GM20431 (cell line): ENCODE measurements at regions not wholly inside any gene's neighbourhood (a gene's known extent, or its start where the extent isn't known, plus 50 kb on each side); places are given as distances from the start of the nearest gene placed in this dataset.
"Not testable (repeated sequence)": the region's sequence is repeated elsewhere in the genome, so short reads cannot be mapped to it uniquely, and the experiment has no call there.

Source experiments
- in situ Hi-C: fragments of 300-500 bp; cut with MseI, MboI; formaldehyde crosslinking; loops from one replicate; pipeline ENCODE4 v1.15.0; 2020; ENCODE audit warnings: low sequenced_read_pairs; ENCODE audit not compliant: unreplicated experiment

GRCh38 chr3:71991046-71991445 lies 206.1 kb upstream of the PROK2 start:
- in situ Hi-C loops, result no loop called here

- in situ Hi-C loops, result no loop called here
These were observed 205.6 kb upstream of the PROK2 start for GRCh38 chr3:71990545-71990944.

DNA sequence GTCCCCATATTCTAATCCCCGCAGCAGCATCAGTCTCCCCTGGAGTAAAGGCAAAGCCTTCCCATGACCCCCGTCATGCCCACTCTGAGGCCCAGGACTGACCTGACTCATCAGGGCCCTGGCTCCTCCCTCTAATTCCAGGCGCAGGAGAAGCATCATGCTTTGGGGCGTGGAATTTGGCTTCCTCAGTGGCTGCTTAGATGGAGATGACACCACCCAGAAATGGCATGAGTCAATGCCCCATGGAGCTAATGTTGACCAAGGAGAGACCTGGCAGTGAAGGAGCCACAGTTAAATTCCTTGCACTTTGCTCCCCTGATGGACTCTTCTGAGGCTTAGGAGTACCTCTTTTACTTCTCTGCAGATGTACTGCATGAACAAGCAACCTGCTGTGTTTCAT lies 204.2 kb upstream of the PROK2 start:
- in situ Hi-C loops, result no loop called here

DNA sequence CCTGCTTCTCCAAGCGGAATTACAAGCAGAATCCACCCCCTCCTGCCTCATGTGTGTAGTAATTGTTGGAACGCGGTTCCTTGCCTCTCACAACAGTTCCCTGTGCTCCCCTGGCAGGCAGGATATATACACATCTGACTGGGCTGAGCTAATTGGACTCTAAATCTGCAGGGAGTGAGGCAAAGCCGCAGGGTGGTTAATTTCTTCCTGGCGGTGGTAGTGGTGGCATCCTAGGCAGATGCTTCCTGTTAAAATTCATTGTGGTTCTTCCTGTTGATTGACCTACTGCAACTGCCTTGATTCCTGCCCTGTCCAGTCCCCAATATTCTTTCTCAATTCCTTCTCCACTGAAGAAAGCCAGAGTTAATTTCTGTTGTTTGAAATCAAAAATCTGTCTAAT lies 202.9 kb upstream of the PROK2 start:
- in situ Hi-C loops, result no loop called here

- in situ Hi-C loops, result no loop called here
These were observed 202.3 kb upstream of the PROK2 start for GRCh38 chr3:71987089-71987735.

GRCh38 chr3:71986606-71987005 lies 201.7 kb upstream of the PROK2 start:
- in situ Hi-C loops, result no loop called here

DNA sequence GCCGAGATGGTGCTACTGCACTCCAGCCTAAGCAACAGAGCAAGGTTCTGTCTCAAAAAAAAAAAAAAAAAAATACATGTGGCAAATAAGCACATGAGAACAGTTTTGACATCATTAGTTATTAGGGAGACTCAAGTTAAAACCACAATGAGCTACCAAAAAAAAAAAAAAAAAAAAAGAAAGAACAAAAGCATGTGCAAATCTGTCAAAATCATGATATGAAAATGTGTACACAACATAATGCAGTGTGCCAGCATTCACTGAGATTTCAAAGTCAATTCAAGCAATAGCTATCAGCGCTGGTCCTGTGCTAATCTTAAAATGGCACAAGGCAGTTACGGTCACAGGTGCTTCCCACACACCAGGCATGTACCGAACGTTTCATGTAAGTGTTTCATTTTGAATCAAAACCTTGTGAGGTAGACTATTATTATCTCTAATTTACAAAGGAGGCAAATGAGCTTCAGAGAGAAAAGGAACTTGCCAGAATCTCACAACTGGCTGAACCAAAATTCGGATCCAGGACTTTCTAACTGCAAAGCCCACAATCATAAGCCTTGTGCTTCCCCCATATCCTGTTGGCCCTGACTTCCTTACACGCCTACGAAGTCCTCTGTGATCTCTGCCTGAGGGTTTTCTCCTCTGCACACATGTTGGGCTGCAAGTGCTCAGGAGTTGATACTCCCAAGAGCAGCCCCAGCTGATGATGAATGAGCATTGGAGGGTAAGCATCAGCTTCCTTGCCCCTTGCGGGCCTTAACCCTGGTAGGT lies 200.1 kb upstream of the PROK2 start:
- in situ Hi-C loops, result no loop called here

DNA sequence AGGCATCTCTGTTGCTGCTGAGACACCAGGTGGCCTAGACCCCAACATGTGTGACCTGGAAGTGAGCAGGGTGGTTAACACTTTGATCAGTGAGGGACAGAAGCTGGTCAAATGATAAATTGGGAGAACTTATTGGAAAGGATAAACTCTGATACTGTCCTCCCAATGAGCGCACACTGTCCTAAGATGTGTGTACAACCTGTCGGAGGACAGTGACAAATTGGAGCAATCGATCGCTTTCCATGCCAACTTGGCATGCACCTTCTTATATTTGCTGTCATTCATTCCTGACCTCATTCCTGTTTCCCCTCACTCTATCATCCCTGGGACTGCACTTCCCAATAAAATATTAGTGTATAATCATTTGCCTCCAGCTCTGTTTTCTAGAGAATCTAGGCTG lies 198.7 kb upstream of the PROK2 start:
- in situ Hi-C loops, result no loop called here

DNA sequence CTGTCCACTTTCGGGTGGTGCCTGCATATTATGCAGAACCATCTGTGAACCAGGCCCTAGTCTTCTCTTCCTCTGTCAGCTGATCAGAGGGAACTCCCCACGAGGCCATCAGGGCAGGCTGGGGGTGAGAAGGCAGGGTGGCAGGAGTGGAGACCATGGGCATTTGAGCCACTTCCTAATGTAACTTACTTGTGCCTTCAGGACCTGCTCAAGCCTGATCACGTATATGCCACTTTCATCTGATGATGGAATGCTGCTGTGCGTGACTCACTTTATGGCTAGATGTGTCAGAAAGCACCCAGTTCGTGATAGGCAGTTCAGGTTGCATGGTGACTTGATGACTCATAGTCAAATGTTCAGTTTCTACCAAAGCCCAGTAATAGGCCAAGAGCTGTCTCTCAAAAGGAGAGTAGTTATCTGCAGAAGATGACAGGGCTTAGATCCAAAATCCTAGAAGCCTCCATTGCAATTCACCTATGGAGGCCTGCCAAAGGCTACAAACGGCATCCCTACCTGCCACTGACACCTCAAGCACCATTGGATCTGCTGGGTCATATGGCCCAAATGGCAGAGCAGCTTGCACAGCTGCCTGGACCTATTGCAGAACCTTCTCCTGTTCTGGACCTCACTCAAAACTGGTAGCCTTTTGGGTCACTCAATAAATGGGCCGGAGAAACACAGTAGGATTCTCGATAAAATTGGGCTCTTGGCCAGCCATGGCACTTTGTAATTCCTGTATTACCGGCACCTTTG lies 197.7 kb upstream of the PROK2 start:
- in situ Hi-C loops, result not testable (repeated sequence)

DNA sequence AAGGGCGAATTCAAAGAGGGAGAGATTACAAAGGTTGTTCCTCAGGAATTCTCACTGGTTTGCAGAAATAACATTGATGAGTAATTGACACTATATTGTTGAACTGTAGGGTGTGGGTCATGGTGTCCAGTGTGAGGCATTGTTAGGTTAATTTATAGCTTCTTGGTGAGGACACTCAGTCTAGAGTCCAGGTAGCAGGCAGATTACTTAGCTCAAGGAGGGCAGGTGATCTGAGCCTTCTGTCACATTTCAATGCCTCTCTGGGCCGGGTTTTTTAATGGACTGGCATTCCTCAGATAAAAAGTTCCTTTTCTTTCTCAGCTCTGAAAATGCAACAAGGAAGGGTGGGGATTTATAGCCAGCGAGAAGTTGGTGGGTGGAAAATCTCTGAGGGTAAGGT lies 194.2 kb upstream of the PROK2 start:
- in situ Hi-C loops, result no loop called here

DNA sequence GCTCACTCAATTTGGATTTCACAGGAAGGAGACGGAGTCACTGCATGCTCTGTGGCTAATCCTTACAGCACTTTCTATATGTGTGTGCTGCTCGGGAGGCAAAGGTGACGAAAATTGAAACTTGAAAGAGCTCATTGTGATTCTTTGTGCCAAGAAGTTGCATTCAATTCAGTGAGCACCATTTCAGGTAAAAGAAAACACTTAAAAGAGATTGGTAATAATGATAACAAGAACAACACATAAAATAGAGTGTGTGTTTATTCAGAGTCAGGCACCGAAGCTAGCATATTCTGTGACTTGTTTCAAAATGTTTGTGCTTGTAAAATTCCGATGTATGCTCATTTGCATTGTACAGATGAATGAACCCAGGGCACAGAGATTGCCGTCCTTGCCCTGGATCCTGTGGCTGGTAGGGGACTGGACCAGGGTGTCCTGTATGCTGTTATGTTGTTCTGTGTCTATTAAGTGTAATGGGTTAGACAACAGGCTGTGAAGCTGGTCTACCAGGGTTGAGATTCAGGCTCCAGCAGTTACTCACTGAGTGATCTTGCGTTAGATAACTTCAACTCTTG lies 193.3 kb upstream of the PROK2 start:
- in situ Hi-C loops, result no loop called here

DNA sequence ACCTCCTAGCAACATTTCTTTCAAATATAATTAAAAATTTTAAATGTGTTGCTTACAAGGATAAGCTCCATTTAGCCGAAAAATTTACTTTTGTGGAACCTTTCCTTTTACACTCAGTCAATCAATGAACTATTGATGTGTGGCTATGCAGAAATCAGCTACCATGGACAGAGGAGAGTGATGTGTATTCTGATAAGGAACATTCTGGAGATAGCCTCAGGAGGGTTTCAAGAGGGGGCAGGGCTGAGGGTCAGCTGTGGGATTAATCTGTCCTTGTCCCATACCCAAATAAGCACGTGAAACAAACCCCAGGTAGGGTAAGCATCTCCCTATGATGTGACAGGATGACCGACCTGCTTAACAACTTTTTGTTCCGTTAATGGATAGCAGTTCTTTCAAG lies 192.6 kb upstream of the PROK2 start:
- in situ Hi-C loops, result no loop called here

DNA sequence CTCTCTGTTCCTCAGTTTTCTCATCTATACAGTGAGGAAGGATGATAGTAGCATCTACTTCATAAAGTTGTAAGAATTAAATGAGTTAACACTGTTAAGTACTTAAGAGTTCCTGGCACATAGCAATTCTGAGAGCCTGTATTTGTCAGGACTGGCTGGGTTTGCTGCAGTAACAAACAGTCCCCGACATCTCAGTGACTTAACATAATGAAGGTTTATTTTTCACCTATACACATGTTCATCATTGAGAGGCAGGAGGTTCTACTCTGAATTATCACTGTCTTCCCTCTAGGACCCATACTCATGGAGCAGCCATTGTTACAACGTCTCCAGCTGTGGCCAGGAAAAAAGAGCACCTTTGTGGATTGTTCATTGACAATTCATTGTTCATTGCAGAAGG lies 190.6 kb upstream of the PROK2 start:
- in situ Hi-C loops, result no loop called here

GRCh38 chr3:71974786-71975185 lies 189.8 kb upstream of the PROK2 start:
- in situ Hi-C loops, result no loop called here

DNA sequence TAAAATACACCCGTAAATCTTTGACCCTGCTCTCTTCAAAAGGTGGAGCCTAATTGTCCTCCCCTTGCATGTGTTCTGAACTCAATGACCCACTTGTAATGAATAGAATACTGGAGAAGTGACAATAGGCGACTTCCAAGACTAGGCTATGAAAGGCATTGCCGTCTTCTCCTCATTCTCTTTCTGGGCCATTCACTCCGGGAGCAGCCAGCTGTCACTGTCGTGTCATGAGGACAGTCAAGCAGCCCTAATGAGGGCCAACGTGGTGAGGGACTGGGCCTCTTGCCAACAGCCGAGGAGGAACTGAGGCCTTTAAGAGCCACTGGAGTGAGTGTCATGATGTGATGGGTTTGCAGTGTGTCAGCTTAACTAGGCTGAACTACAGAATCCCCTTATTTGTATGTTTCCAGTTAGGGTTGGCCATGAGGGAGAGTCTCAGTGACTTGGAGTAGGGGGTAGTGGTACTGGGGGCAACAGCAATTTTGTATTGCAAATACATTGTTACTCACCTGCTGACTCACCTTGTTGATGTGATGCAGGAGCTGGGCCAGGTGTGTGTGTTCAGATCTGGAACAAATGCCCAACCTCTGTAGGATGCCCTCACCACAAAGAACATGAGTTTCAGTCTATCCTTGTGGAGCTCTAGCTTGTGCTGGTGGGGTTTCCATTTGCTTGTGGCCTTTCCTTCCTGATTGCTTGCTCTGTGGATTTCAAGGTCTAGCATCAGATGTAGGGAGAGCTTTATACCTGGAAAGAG lies 188.5 kb upstream of the PROK2 start:
- in situ Hi-C loops, result no loop called here

DNA sequence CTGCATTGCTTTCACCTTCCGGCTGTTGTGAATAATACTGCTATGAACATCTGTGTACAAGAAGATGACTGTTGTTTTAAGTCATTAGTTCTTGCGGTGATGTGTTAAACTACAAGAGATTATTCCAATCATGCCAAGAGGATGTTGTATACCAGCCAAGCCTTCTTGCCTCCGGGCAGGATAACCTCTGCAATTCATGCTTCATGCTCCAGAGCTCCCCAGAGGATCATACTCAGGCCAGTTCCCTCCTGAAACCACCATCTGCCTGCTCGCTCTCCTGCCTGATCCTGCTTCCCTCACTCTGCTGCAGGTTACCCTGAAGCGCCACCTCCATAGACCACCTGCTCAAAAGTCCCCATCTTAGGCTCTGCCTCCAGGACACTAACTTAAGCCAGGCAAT lies 187.1 kb upstream of the PROK2 start:
- in situ Hi-C loops, result no loop called here

GRCh38 chr3:71968544-71968943 lies 183.6 kb upstream of the PROK2 start:
- in situ Hi-C loops, result no loop called here

- in situ Hi-C loops, result no loop called here
These were observed 181.2 kb upstream of the PROK2 start for GRCh38 chr3:71966185-71966584.

DNA sequence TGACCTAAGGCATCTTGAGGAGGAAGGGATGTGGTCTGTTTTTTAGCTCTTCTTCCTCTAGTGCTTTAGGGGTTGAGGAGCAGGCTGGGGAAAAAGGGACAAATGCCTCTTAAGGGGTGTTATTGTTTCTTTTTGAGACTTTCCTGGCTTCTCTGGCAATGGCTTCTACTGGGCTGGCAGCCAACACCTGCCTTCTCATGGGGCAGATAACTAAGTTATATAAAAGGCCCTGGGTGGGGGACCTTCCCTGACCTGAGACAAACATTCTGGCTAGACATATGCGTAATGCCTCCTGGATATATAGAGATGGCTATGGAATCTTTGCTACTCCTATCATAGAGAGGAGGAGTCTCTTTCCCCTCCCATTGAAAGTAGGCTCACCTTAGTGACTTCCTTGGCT lies 179.2 kb upstream of the PROK2 start:
- in situ Hi-C loops, result no loop called here

DNA sequence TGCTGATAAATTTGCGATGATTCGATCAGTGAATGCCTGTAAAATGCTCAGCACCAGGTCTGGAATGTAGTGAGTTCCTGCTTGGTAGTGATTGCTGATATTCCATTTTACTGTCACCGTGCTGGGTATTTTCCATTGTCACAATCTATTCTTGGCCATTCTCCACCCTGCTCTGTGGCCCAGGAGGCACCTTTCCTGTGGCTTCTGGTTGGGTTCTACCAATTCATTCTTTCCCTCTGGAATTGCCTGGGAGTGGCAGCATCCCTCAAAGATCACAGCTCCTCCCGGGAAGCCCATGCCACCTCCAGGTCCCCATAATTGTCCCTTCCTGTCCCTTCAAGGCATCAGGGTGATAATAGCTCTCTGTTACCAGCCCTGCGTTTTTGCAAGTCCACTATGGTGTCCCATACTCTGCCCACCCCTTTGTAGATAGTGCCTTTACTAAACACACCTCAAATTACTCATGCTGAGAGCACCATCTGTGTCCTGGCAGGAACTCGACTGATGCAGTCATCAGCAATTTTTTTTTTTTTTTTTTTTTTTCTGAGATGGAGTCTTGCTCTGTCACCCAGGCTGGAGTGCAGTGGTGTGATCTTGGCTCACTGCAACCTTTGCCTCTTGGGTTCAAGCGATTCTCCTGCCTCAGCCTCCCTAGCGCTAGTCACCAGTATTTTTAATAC lies 177.8 kb upstream of the PROK2 start:
- in situ Hi-C loops, result no loop called here
